HG03460 (cell line): ENCODE measurements at regions not wholly inside any gene's neighbourhood (a gene's known extent, or its start where the extent isn't known, plus 50 kb on each side); places are given as distances from the start of the nearest gene placed in this dataset.
"Not testable (repeated sequence)": the region's sequence is repeated elsewhere in the genome, so short reads cannot be mapped to it uniquely, and the experiment has no call there.

Source experiments
- ATAC-seq: cut with Tn5 transposase; IDR thresholded peaks from one replicate; pipeline ENCODE4 v1.9.1; 2021; ENCODE audit not compliant: unreplicated experiment

GRCh38 chr4:53717064-53717549 is 125.8 kb upstream of the LNX1 start:
- ATAC-seq, result no peak

- no peak for ATAC-seq
Measured at GRCh38 chr4:53716471-53717063, 125.3 kb upstream of the LNX1 start.

- ATAC-seq, result no peak
Measured at GRCh38 chr4:53716011-53716410, 124.7 kb upstream of the LNX1 start.

- no peak for ATAC-seq
Measured at GRCh38 chr4:53714236-53715140, 123.2 kb upstream of the LNX1 start.

GRCh38 chr4:53713767-53714166 is 122.5 kb upstream of the LNX1 start:
- no peak for ATAC-seq

- no peak for ATAC-seq
Measured at GRCh38 chr4:53713296-53713695, 122.0 kb upstream of the LNX1 start.

- ATAC-seq, result no peak
Measured at GRCh38 chr4:53712408-53713020, 121.2 kb upstream of the LNX1 start.

GRCh38 chr4:53711926-53712325 is 120.6 kb upstream of the LNX1 start:
- ATAC-seq, result no peak

- ATAC-seq, result no peak
Measured at GRCh38 chr4:53709693-53710092, 118.4 kb upstream of the LNX1 start.

GRCh38 chr4:53707491-53707890 is 116.2 kb upstream of the LNX1 start:
- no peak for ATAC-seq

GRCh38 chr4:53706422-53707032 is 115.2 kb upstream of the LNX1 start:
- ATAC-seq, result no peak

GRCh38 chr4:53705972-53706371 is 114.7 kb upstream of the LNX1 start:
- no peak for ATAC-seq

- ATAC-seq, result peak; percentile 21
Measured at GRCh38 chr4:53705151-53705764, 114.0 kb upstream of the LNX1 start.

- ATAC-seq, result no peak
Measured at GRCh38 chr4:53704329-53704728, 113.0 kb upstream of the LNX1 start.

- ATAC-seq, result no peak
Measured at GRCh38 chr4:53703267-53703655, 112.0 kb upstream of the LNX1 start.

GRCh38 chr4:53702334-53703266 is 111.3 kb upstream of the LNX1 start:
- peak; percentile 73 for ATAC-seq

- not testable (repeated sequence) for ATAC-seq
Measured at GRCh38 chr4:53701260-53701659, 110.0 kb upstream of the LNX1 start.

GRCh38 chr4:53699310-53699709 is 108.0 kb upstream of the LNX1 start:
- not testable (repeated sequence) for ATAC-seq

- no peak for ATAC-seq
Measured at GRCh38 chr4:53697016-53697685, 105.9 kb upstream of the LNX1 start.
